ENCODE measurements at regions not wholly inside any gene's neighbourhood (a gene's known extent, or its start where the extent isn't known, plus 50 kb on each side); places are given as distances from the start of the nearest gene placed in this dataset.

DNA sequence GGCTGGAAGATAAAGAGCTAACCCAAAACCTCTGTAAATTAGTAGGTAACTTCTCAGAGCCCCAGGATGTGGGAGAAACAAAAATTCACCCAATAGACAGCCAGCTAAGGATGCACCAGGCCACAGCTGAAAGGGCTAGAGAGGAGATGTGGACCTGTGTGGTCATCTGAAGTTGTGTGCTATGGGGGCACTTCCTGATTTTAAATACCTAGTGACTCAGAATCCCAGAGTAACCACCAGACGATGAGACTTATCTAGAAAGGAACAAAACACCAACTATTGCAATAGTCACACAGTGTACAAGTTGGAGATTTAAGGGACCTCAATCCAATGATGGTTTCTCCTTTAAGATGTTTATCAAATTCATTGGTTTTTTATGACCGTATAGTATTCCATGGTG is 408.3 kb upstream of the ANKRD30A start:
- Histone ChIP-seq H3K36me3 (replicated peaks; ENCODE audit: low read depth, low read length) (no peaks in the 10 kb centered on the region), H3K27ac (ENCODE audit: low read length) (no peak overlapping the region), H3K27me3 (ENCODE audit: low read depth, low read length) (no peaks in the 10 kb centered on the region), H3K4me3 (ENCODE audit: low read length) (no peak overlapping the region), H3K4me1 (ENCODE audit: low read length) (no peaks in the 10 kb centered on the region), H2AFZ (ENCODE audit: low read depth, low read length) (no peak overlapping the region), H4K20me1 (ENCODE audit: insufficient read depth, low read length) (no peaks in the 10 kb centered on the region), H3K9ac (ENCODE audit: low read length) (no peak overlapping the region), H3K9me3 (ENCODE audit: insufficient read depth, low read length) (no peaks in the 10 kb centered on the region), H3K4me2 (ENCODE audit: low read length) (no peak overlapping the region), H3K79me2 (ENCODE audit: low read length) (no peaks in the 10 kb centered on the region)
- TF ChIP-seq, protein P1, sequence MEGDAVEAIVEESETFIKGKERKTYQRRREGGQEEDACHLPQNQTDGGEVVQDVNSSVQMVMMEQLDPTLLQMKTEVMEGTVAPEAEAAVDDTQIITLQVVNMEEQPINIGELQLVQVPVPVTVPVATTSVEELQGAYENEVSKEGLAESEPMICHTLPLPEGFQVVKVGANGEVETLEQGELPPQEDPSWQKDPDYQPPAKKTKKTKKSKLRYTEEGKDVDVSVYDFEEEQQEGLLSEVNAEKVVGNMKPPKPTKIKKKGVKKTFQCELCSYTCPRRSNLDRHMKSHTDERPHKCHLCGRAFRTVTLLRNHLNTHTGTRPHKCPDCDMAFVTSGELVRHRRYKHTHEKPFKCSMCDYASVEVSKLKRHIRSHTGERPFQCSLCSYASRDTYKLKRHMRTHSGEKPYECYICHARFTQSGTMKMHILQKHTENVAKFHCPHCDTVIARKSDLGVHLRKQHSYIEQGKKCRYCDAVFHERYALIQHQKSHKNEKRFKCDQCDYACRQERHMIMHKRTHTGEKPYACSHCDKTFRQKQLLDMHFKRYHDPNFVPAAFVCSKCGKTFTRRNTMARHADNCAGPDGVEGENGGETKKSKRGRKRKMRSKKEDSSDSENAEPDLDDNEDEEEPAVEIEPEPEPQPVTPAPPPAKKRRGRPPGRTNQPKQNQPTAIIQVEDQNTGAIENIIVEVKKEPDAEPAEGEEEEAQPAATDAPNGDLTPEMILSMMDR (IDR thresholded peaks at IDR 0.05; ENCODE audit: low read depth, low read length) = no peak
- TF ChIP-seq EZH2phosphoT487 (IDR thresholded peaks at IDR 0.05; ENCODE audit: low read depth) = no peak

DNA sequence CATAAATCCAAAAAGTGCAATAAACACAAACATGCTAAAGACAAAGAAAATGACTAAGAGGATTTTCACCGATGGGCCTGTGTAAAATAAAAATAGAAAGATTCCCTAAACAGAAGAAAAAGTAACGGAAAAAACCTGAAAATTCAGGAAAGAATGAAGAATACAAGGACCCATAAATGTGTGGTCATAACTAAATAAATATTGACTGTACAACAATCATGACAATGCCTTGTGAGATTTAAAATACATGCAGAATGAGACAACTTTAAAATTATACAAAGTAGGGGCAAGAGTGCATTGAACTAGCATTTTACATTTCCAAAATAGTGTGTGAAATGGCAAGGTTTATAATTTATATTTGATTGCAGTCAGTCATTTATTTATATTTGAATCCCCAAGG is 409.1 kb upstream of the ANKRD30A start:
- TF ChIP-seq, protein P1 (IDR thresholded peaks at IDR 0.05; ENCODE audit: low read depth, low read length) = no peak
- no peak for TF ChIP-seq EZH2phosphoT487 (IDR thresholded peaks at IDR 0.05; ENCODE audit: low read depth)
- H3K4me3 ChIP-seq (ENCODE audit: low read length) = no peak overlapping the region

GRCh38 chr10:36712695-36713094 is 412.7 kb upstream of the ANKRD30A start:
- Histone ChIP-seq H4K20me1 (ENCODE audit: insufficient read depth, low read length) (no peaks in the 10 kb centered on the region), H3K79me2 (ENCODE audit: low read length) (no peaks in the 10 kb centered on the region), H3K27ac (ENCODE audit: low read length) (no peak overlapping the region), H3K9ac (ENCODE audit: low read length) (no peak overlapping the region), H2AFZ (ENCODE audit: low read depth, low read length) (no peak overlapping the region), H3K9me3 (ENCODE audit: insufficient read depth, low read length) (no peaks in the 10 kb centered on the region), H3K36me3 (replicated peaks; ENCODE audit: low read depth, low read length) (no peaks in the 10 kb centered on the region), H3K27me3 (ENCODE audit: low read depth, low read length) (no peaks in the 10 kb centered on the region), H3K4me3 (ENCODE audit: low read length) (no peak overlapping the region), H3K4me1 (ENCODE audit: low read length) (no peaks in the 10 kb centered on the region), H3K4me2 (ENCODE audit: low read length) (no peak overlapping the region)
- TF ChIP-seq EZH2phosphoT487 (IDR thresholded peaks at IDR 0.05; ENCODE audit: low read depth) = no peak
- TF ChIP-seq, protein P1 (IDR thresholded peaks at IDR 0.05; ENCODE audit: low read depth, low read length) = no peak

More for the DNA sequence above, 409.1 kb upstream of the ANKRD30A start:
- H2AFZ ChIP-seq (ENCODE audit: low read depth, low read length) = no peak overlapping the region
- H3K4me2 ChIP-seq (ENCODE audit: low read length) = no peak overlapping the region
- no peaks in the 10 kb centered on the region for H4K20me1 ChIP-seq (ENCODE audit: insufficient read depth, low read length)
- no peaks in the 10 kb centered on the region for H3K79me2 ChIP-seq (ENCODE audit: low read length)
- no peaks in the 10 kb centered on the region for H3K9me3 ChIP-seq (ENCODE audit: insufficient read depth, low read length)
- no peak overlapping the region for H3K9ac ChIP-seq (ENCODE audit: low read length)
- H3K4me1 ChIP-seq (ENCODE audit: low read length) = no peaks in the 10 kb centered on the region
- H3K36me3 ChIP-seq (replicated peaks; ENCODE audit: low read depth, low read length) = no peaks in the 10 kb centered on the region
- no peak overlapping the region for H3K27ac ChIP-seq (ENCODE audit: low read length)
- H3K27me3 ChIP-seq (ENCODE audit: low read depth, low read length) = no peaks in the 10 kb centered on the region

- H3K79me2 ChIP-seq (ENCODE audit: low read length) = no peaks in the 10 kb centered on the region
- TF ChIP-seq, protein P1 (IDR thresholded peaks at IDR 0.05; ENCODE audit: low read depth, low read length) = no peak
- TF ChIP-seq EZH2phosphoT487 (IDR thresholded peaks at IDR 0.05; ENCODE audit: low read depth) = no peak
Measured at GRCh38 chr10:36711361-36711760, 414.0 kb upstream of the ANKRD30A start.

More at GRCh38 chr10:36711361-36711760, 414.0 kb upstream of the ANKRD30A start:
- Histone ChIP-seq H4K20me1 (ENCODE audit: insufficient read depth, low read length) (no peaks in the 10 kb centered on the region), H3K9ac (ENCODE audit: low read length) (no peak overlapping the region), H3K27ac (ENCODE audit: low read length) (no peak overlapping the region), H3K27me3 (ENCODE audit: low read depth, low read length) (no peaks in the 10 kb centered on the region), H3K9me3 (ENCODE audit: insufficient read depth, low read length) (no peaks in the 10 kb centered on the region), H3K36me3 (replicated peaks; ENCODE audit: low read depth, low read length) (no peaks in the 10 kb centered on the region), H3K4me2 (ENCODE audit: low read length) (no peak overlapping the region), H3K4me1 (ENCODE audit: low read length) (no peaks in the 10 kb centered on the region), H3K4me3 (ENCODE audit: low read length) (no peak overlapping the region), H2AFZ (ENCODE audit: low read depth, low read length) (no peak overlapping the region)

All from OCI-LY3 (cell line).